H1 (cell line): ENCODE measurements at regions not wholly inside any gene's neighbourhood (a gene's known extent, or its start where the extent isn't known, plus 50 kb on each side); places are given as distances from the start of the nearest gene placed in this dataset.

ENCODE experiments used
- CTCF ChIA-PET: fragments of 300-600 bp; sonication (Branson Sonifier 250); formaldehyde crosslinking; loops from one replicate; lab custom pipeline; 2021; ENCODE audit not compliant: partially characterized antibody; lab: Charles Lee
- POLR2A ChIA-PET: fragments of 300-600 bp; sonication (Branson Sonifier 250); formaldehyde crosslinking; loops from one replicate; lab custom pipeline; 2021; ENCODE audit warnings: inconsistent platforms; ENCODE audit not compliant: partially characterized antibody; lab: Charles Lee
- DNase-seq, 2 experiments: peaks; one replicate each; pipeline versions ENCODE4 v3.0.0 to v3.0.0-alpha.2; 2010 to 2022; ENCODE audit warnings: low spot score in 2 of 2, low read depth in 1 of 2, mixed read lengths in 1 of 2
- FAIRE-seq: peaks from 2 replicates; lab custom pipeline; 2011; peaks lifted over from hg19 to GRCh38; lab: Jason Lieb, UNC
- H2AFZ ChIP-seq: 2 replicates; pipeline ENCODE4 v1.8.1; 2012; ENCODE audit warnings: low read length, inconsistent platforms
- H2AK5ac ChIP-seq: 2 replicates; pipeline ENCODE4 v1.6.1; 2013; ENCODE audit warnings: low read depth, low read length
- H2BK120ac ChIP-seq: replicated peaks from 2 replicates; pipeline ENCODE3; 2013; ENCODE audit warnings: low read depth, low read length, inconsistent platforms
- H2BK12ac ChIP-seq: 2 replicates; pipeline ENCODE4 v1.6.1; 2013; ENCODE audit warnings: low read depth, low read length
- H2BK15ac ChIP-seq: 2 replicates; pipeline ENCODE4 v1.6.1; 2013; ENCODE audit warnings: low read length
- H2BK20ac ChIP-seq: 2 replicates; pipeline ENCODE4 v1.6.1; 2013; ENCODE audit warnings: low read length
- H2BK5ac ChIP-seq: 2 replicates; pipeline ENCODE4 v1.6.1; 2013; ENCODE audit warnings: low read depth, low read length
- H3K14ac ChIP-seq: 2 replicates; pipeline ENCODE4 v1.6.1; 2013; ENCODE audit warnings: inconsistent platforms; ENCODE audit not compliant: insufficient read length
- H3K18ac ChIP-seq: 2 replicates; pipeline ENCODE4 v1.6.1; 2013; ENCODE audit warnings: low read length; ENCODE audit errors: extremely low read depth
- H3K23ac ChIP-seq: 2 replicates; pipeline ENCODE4 v1.6.1; 2013; ENCODE audit warnings: inconsistent platforms; ENCODE audit not compliant: insufficient read length
- H3K23me2 ChIP-seq: 2 replicates; pipeline ENCODE4 v1.6.1; 2013; ENCODE audit warnings: low read depth, low read length
- H3K27ac ChIP-seq: 2 replicates; pipeline ENCODE4 v1.6.1; 2011; ENCODE audit warnings: low read depth, low read length, inconsistent platforms
- H3K27me3 ChIP-seq, 4 experiments: replicated peaks in 1 of 4; 1 replicate in 1 of 4; 2 replicates in 3 of 4; pipeline versions ENCODE4 v1.6.1 to v1.8.1; 2011 to 2013; ENCODE audit warnings: low read length in 3 of 4, mild to moderate bottlenecking in 3 of 4, inconsistent platforms in 2 of 4, mixed read lengths in 2 of 4, moderate library complexity in 1 of 4; ENCODE audit not compliant: control insufficient read depth in 3 of 4, insufficient read depth in 3 of 4; ENCODE audit errors: extremely low read depth in 1 of 4
- H3K36me3 ChIP-seq, 4 experiments: 2 replicates each; pipeline versions ENCODE4 v1.6.1 to v1.8.1; 2011 to 2013; ENCODE audit warnings: mild to moderate bottlenecking in 4 of 4, low read length in 3 of 4, moderate library complexity in 2 of 4, control low read depth in 1 of 4, inconsistent platforms in 1 of 4; ENCODE audit not compliant: insufficient read depth in 4 of 4, control insufficient read depth in 2 of 4
- H3K4ac ChIP-seq: replicated peaks from 2 replicates; pipeline ENCODE3; 2013; ENCODE audit warnings: low read length, low read depth, mixed read lengths, inconsistent platforms; ENCODE audit not compliant: insufficient read length
- H3K4me1 ChIP-seq, 4 experiments: replicated peaks in 1 of 4; 1 replicate in 1 of 4; 2 replicates in 3 of 4; pipeline versions ENCODE4 v1.6.1 to v1.8.1; 2011 to 2013; ENCODE audit warnings: low read length in 3 of 4, inconsistent platforms in 2 of 4, mixed read lengths in 1 of 4; ENCODE audit not compliant: insufficient read depth in 4 of 4, control insufficient read depth in 3 of 4
- H3K4me2 ChIP-seq, 2 experiments: 2 replicates each; pipeline versions ENCODE4 v1.6.1 to v1.8.1; 2011 to 2013; ENCODE audit warnings: low read depth in 2 of 2, low read length in 2 of 2, control low read depth in 1 of 2, inconsistent platforms in 1 of 2, mild to moderate bottlenecking in 1 of 2; ENCODE audit not compliant: insufficient read depth in 1 of 2
- H3K4me3 ChIP-seq, 4 experiments: fragments of 200-600, 300-600 bp in 1 of 4; sonication (generic), shearing (Covaris generic), sonication (Bioruptor Twin) in 1 of 4; 2 replicates each; pipeline versions ENCODE4 v1.5.1 to v1.8.1; 2011 to 2016; ENCODE audit warnings: low read length in 4 of 4, low read depth in 3 of 4, control low read depth in 2 of 4, inconsistent platforms in 2 of 4, mild to moderate bottlenecking in 2 of 4, mixed read lengths in 1 of 4, moderate library complexity in 1 of 4; ENCODE audit not compliant: insufficient read depth in 2 of 4; ENCODE audit errors: extremely low read depth in 1 of 4
- H3K56ac ChIP-seq: replicated peaks from 2 replicates; pipeline ENCODE3; 2013; ENCODE audit warnings: low read depth, mild to moderate bottlenecking, mixed read lengths, low read length, inconsistent platforms; ENCODE audit not compliant: insufficient read length
- H3K79me1 ChIP-seq: 2 replicates; pipeline ENCODE4 v1.6.1; 2013; ENCODE audit warnings: low read depth, low read length, control low read depth
- H3K79me2 ChIP-seq, 2 experiments: 2 replicates each; pipeline versions ENCODE4 v1.6.1 to v1.8.1; 2012 to 2013; ENCODE audit warnings: low read length in 2 of 2, mild to moderate bottlenecking in 2 of 2, inconsistent platforms in 1 of 2; ENCODE audit not compliant: insufficient read depth in 2 of 2, control insufficient read depth in 1 of 2
- H3K9ac ChIP-seq, 4 experiments: replicated peaks in 1 of 4; 1 replicate in 1 of 4; 2 replicates in 3 of 4; pipeline versions ENCODE4 v1.6.1 to v1.8.1; 2011 to 2013; ENCODE audit warnings: low read depth in 3 of 4, low read length in 3 of 4, control low read depth in 2 of 4, mild to moderate bottlenecking in 2 of 4, moderate library complexity in 2 of 4, inconsistent platforms in 1 of 4; ENCODE audit errors: extremely low read depth in 1 of 4
- H3K9me3 ChIP-seq, 2 experiments: 2 replicates each; pipeline versions ENCODE4 v1.6.1 to v1.8.1; 2012 to 2013; ENCODE audit warnings: mild to moderate bottlenecking in 2 of 2, moderate library complexity in 2 of 2, control low read depth in 1 of 2, inconsistent platforms in 1 of 2, low read depth in 1 of 2, low read length in 1 of 2, mixed read lengths in 1 of 2; ENCODE audit not compliant: insufficient read depth in 2 of 2
- H4K20me1 ChIP-seq, 2 experiments: replicated peaks in 1 of 2; 2 replicates each; pipeline versions ENCODE3 to v1.8.1; 2011 to 2013; ENCODE audit warnings: inconsistent platforms in 2 of 2, low read length in 2 of 2, mild to moderate bottlenecking in 1 of 2; ENCODE audit not compliant: insufficient read depth in 2 of 2, control insufficient read depth in 1 of 2
- H4K5ac ChIP-seq: 2 replicates; pipeline ENCODE4 v1.6.1; 2013; ENCODE audit warnings: low read length, low read depth, mixed read lengths, inconsistent platforms; ENCODE audit not compliant: insufficient read length
- H4K8ac ChIP-seq: 2 replicates; pipeline ENCODE4 v1.8.0; 2013; ENCODE audit warnings: mild to moderate bottlenecking, moderate library complexity, low read length, inconsistent platforms; ENCODE audit not compliant: insufficient read depth; ENCODE audit errors: extremely low read depth
- H4K91ac ChIP-seq: replicated peaks from 2 replicates; pipeline ENCODE3; 2013; ENCODE audit warnings: low read length, mixed read lengths, inconsistent platforms; ENCODE audit not compliant: insufficient read length
- CBX8 ChIP-seq: fragments of 300-800, 300-1000 bp; sonication (generic); IDR thresholded peaks from 2 replicates; pipeline ENCODE4 v1.7.1; 2016; ENCODE audit warnings: low read depth, low read length, borderline replicate concordance
- HDAC2 ChIP-seq, 2 experiments: fragments of 300-600 bp in 1 of 2; sonication (generic) in 1 of 2; IDR thresholded peaks; 2 replicates each; pipeline ENCODE4 v1.6.1; 2011 to 2012; ENCODE audit warnings: low read depth in 2 of 2, low read length in 2 of 2, mild to moderate bottlenecking in 2 of 2, moderate library complexity in 2 of 2, borderline replicate concordance in 1 of 2, inconsistent platforms in 1 of 2
- KDM1A ChIP-seq: fragments of 200-600, 300-600 bp; sonication (generic); IDR thresholded peaks from 2 replicates; pipeline ENCODE4 v1.7.1; 2016; ENCODE audit warnings: mild to moderate bottlenecking, low read length, borderline replicate concordance
- SAP30 ChIP-seq: fragments of 300-600 bp; sonication (generic); IDR thresholded peaks from 2 replicates; pipeline ENCODE4 v1.7.1; 2012; ENCODE audit warnings: low read length, moderate library complexity, mild to moderate bottlenecking, inconsistent platforms; ENCODE audit not compliant: insufficient read depth, insufficient replicate concordance
- SIRT6 ChIP-seq: IDR thresholded peaks from one replicate; pipeline ENCODE4 v1.7.1; 2012; ENCODE audit warnings: low read length, inconsistent platforms
- WGBS, 2 experiments: shearing (Covaris generic) in 1 of 2; methylation state at CpG; one replicate each; pipeline versions ENCODE4 v1.1.6 to v1.1.7; 2013 to 2015; ENCODE audit warnings: low lambda C conversion rate in 2 of 2, mixed read lengths in 2 of 2, inconsistent platforms in 1 of 2, low coverage in 1 of 2, missing lambda C conversion rate in 1 of 2; ENCODE audit not compliant: insufficient replicate concordance in 2 of 2, insufficient coverage in 1 of 2, insufficient read length in 1 of 2; ENCODE audit errors: extremely low coverage in 1 of 2, missing lambda C conversion rate in 1 of 2; 5-methylcytosine and 5-hydroxymethylcytosine counted together

GRCh38 chr10:3401491-3401938 is 228.9 kb upstream of the PITRM1 start:
- no peak overlapping the region for H4K91ac ChIP-seq
- FAIRE-seq (no peak), DNase-seq (no peak)
- no peak overlapping the region for H2BK120ac ChIP-seq
- H3K18ac ChIP-seq: no peak overlapping the region
- H3K79me1 ChIP-seq: no peaks in the 10 kb centered on the region
- H3K9ac ChIP-seq: no peak overlapping the region
- no peak overlapping the region for H3K4me2 ChIP-seq
- H2BK15ac ChIP-seq: no peak overlapping the region
- H3K56ac ChIP-seq: no peak overlapping the region
- TF ChIP-seq SIRT6: no peak
- TF ChIP-seq SAP30: no peak
- no peak for TF ChIP-seq CBX8
- TF ChIP-seq HDAC2 (IDR thresholded peaks at IDR 0.05; ENCODE audit: borderline replicate concordance in 1 of 2, low read depth in 2 of 2, low read length in 2 of 2): no peak
- no peak for TF ChIP-seq KDM1A
- no peak overlapping the region for H2BK20ac ChIP-seq
- H3K9me3 ChIP-seq: no peaks in the 10 kb centered on the region; a peak in 1 of 4 replicates
- no peak overlapping the region for H4K8ac ChIP-seq
- no peak overlapping the region for H2AK5ac ChIP-seq
- no peak overlapping the region for H2BK12ac ChIP-seq
- no peaks in the 10 kb centered on the region for H3K27me3 ChIP-seq
- POLR2A ChIA-PET: interaction anchor here (0.9 kb wide), 1 partner anchor 10 kb away, joined by 3 read pairs; no protein-coding TSS in a partner anchor
- H2AFZ ChIP-seq: no peak overlapping the region
- H3K23ac ChIP-seq: no peak overlapping the region
- peaks cover 0 to 6% (median 2%) of the 10 kb centered on the region in 4 experiments; a peak in 4 of 7 replicates for H3K4me1 ChIP-seq
- CTCF ChIA-PET: interaction anchor here (0.6 to 1.2 kb wide), 2 partner anchors 17 to 70 kb away, joined by 3 to 4 read pairs; no protein-coding TSS in a partner anchor
- H3K27ac ChIP-seq: no peak overlapping the region
- H3K36me3 ChIP-seq: no peaks in the 10 kb centered on the region
- no peak overlapping the region for H3K14ac ChIP-seq
- H3K4me3 ChIP-seq: no peak overlapping the region
- no peaks in the 10 kb centered on the region for H4K20me1 ChIP-seq
- H3K79me2 ChIP-seq: no peaks in the 10 kb centered on the region
- no peak overlapping the region for H4K5ac ChIP-seq
- no peak overlapping the region for H2BK5ac ChIP-seq
- WGBS, 2 experiments: 92% methylated on average over 6 of the region's 6 CpGs; no CpG with 5 or more reads in 1 of the 2 experiments
- H3K23me2 ChIP-seq: 0 out of 2 replicates have a peak, but pooled peaks cover 1% of the 10 kb centered on the region
- H3K4ac ChIP-seq: no peak overlapping the region
